ENCODE measurements at regions not wholly inside any gene's neighbourhood (a gene's known extent, or its start where the extent isn't known, plus 50 kb on each side); places are given as distances from the start of the nearest gene placed in this dataset.

- TF ChIP-seq, protein P1, sequence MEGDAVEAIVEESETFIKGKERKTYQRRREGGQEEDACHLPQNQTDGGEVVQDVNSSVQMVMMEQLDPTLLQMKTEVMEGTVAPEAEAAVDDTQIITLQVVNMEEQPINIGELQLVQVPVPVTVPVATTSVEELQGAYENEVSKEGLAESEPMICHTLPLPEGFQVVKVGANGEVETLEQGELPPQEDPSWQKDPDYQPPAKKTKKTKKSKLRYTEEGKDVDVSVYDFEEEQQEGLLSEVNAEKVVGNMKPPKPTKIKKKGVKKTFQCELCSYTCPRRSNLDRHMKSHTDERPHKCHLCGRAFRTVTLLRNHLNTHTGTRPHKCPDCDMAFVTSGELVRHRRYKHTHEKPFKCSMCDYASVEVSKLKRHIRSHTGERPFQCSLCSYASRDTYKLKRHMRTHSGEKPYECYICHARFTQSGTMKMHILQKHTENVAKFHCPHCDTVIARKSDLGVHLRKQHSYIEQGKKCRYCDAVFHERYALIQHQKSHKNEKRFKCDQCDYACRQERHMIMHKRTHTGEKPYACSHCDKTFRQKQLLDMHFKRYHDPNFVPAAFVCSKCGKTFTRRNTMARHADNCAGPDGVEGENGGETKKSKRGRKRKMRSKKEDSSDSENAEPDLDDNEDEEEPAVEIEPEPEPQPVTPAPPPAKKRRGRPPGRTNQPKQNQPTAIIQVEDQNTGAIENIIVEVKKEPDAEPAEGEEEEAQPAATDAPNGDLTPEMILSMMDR (IDR thresholded peaks at IDR 0.05; ENCODE audit: low read length), result no peak
- no peak for TF ChIP-seq EZH2phosphoT487 (IDR thresholded peaks at IDR 0.05; ENCODE audit: low read length)
- TF ChIP-seq EZH2 (optimal IDR thresholded peaks at IDR 0.05; ENCODE audit: low read depth, low read length), result no peak
Measured at GRCh38 chr1:172810480-172811175, 151.7 kb downstream of the FASLG start.

Data from MM.1S (cell line).